Dedifferentiated amniotic fluid mesenchymal stem cell (primary cell): ENCODE measurements at regions not wholly inside any gene's neighbourhood (a gene's known extent, or its start where the extent isn't known, plus 50 kb on each side); places are given as distances from the start of the nearest gene placed in this dataset.
A peak's percentile ranks its signal among the peaks of the same experiment; 100 is the strongest.
"Not testable (repeated sequence)": the region's sequence is repeated elsewhere in the genome, so short reads cannot be mapped to it uniquely, and the experiment has no call there.

Experiments
- DNase-seq: peaks from one replicate; pipeline ENCODE4 v3.0.0-alpha.2; 2016; ENCODE audit errors: extremely low spot score

GRCh38 chrX:155819966-155820491 lies 61.1 kb upstream of the VAMP7 start:
- peak; percentile 90 for DNase-seq

- no peak for DNase-seq
Observed at GRCh38 chrX:155819525-155819924, 61.6 kb upstream of the VAMP7 start.

- not testable (repeated sequence) for DNase-seq
Observed at GRCh38 chrX:155814391-155814790, 66.8 kb upstream of the VAMP7 start.

GRCh38 chrX:155779831-155780230 lies 101.3 kb upstream of the VAMP7 start:
- no peak for DNase-seq

GRCh38 chrX:155778844-155779553 lies 102.1 kb upstream of the VAMP7 start:
- DNase-seq, result no peak

- no peak for DNase-seq
Observed at GRCh38 chrX:155774387-155774786, 106.8 kb upstream of the VAMP7 start.

- DNase-seq, result no peak
Observed at GRCh38 chrX:155767876-155768769, 113.0 kb upstream of the VAMP7 start.

- DNase-seq, result peak; percentile 75
Observed at GRCh38 chrX:155767051-155767875, 113.9 kb upstream of the VAMP7 start.

- DNase-seq, result no peak
Observed at GRCh38 chrX:155766321-155766720, 114.8 kb upstream of the VAMP7 start.

GRCh38 chrX:155761185-155761584 lies 120.0 kb upstream of the VAMP7 start:
- no peak for DNase-seq

GRCh38 chrX:155757046-155757759 lies 123.9 kb upstream of the VAMP7 start:
- no peak for DNase-seq

GRCh38 chrX:155755706-155756337 lies 125.3 kb upstream of the VAMP7 start:
- DNase-seq, result no peak

GRCh38 chrX:155751131-155751530 lies 130.0 kb upstream of the VAMP7 start:
- no peak for DNase-seq

- DNase-seq, result no peak
Observed at GRCh38 chrX:155747520-155747919, 133.6 kb upstream of the VAMP7 start.

- peak; percentile 36 for DNase-seq
Observed at GRCh38 chrX:155745792-155746191, 133.0 kb upstream of the TMLHE start.

GRCh38 chrX:155744534-155744933 lies 131.8 kb upstream of the TMLHE start:
- DNase-seq, result no peak

GRCh38 chrX:155728335-155728734 lies 115.6 kb upstream of the TMLHE start:
- DNase-seq, result not testable (repeated sequence)

GRCh38 chrX:155718972-155719586 lies 106.3 kb upstream of the TMLHE start:
- DNase-seq, result peak; percentile 20

- no peak for DNase-seq
Observed at GRCh38 chrX:155715141-155715540, 102.4 kb upstream of the TMLHE start.

GRCh38 chrX:155695419-155695818 lies 82.7 kb upstream of the TMLHE start:
- no peak for DNase-seq
